Chondrocyte (in vitro differentiated cells): ENCODE measurements at regions not wholly inside any gene's neighbourhood (a gene's known extent, or its start where the extent isn't known, plus 50 kb on each side); places are given as distances from the start of the nearest gene placed in this dataset.

Experiments used
- DNase-seq: peaks from one replicate; pipeline ENCODE4 v3.0.0; 2021; ENCODE audit warnings: mixed read lengths, low spot score
- H3K27ac Mint-ChIP-seq: one replicate; pipeline ENCODE4 v1.8.0; 2021; ENCODE audit warnings: mild to moderate bottlenecking, moderate library complexity, mixed read lengths; ENCODE audit not compliant: unreplicated experiment
- H3K27me3 Mint-ChIP-seq: 2 replicates; pipeline ENCODE4 v1.8.0; 2021; ENCODE audit warnings: low read depth, mixed read lengths
- H3K36me3 Mint-ChIP-seq: 2 replicates; pipeline ENCODE4 v1.8.0; 2021; ENCODE audit warnings: low read depth, mixed read lengths
- H3K4me1 Mint-ChIP-seq: 2 replicates; pipeline ENCODE4 v1.8.0; 2021; ENCODE audit warnings: low read depth, mild to moderate bottlenecking, mixed read lengths
- H3K4me3 Mint-ChIP-seq: one replicate; pipeline ENCODE4 v1.8.0; 2021; ENCODE audit warnings: mild to moderate bottlenecking, moderate library complexity, mixed read lengths; ENCODE audit not compliant: unreplicated experiment
- H3K9me3 Mint-ChIP-seq: 2 replicates; pipeline ENCODE4 v1.8.0; 2021; ENCODE audit warnings: low read depth, mixed read lengths
- TF ChIP-seq, protein P1 (sequence below): fragments of 200-600 bp; sonication (generic); IDR thresholded peaks from 2 replicates; pipeline ENCODE4 v1.5.0; 2021; ENCODE audit warnings: antibody characterized with exemption, mild to moderate bottlenecking, moderate library complexity

DNA sequence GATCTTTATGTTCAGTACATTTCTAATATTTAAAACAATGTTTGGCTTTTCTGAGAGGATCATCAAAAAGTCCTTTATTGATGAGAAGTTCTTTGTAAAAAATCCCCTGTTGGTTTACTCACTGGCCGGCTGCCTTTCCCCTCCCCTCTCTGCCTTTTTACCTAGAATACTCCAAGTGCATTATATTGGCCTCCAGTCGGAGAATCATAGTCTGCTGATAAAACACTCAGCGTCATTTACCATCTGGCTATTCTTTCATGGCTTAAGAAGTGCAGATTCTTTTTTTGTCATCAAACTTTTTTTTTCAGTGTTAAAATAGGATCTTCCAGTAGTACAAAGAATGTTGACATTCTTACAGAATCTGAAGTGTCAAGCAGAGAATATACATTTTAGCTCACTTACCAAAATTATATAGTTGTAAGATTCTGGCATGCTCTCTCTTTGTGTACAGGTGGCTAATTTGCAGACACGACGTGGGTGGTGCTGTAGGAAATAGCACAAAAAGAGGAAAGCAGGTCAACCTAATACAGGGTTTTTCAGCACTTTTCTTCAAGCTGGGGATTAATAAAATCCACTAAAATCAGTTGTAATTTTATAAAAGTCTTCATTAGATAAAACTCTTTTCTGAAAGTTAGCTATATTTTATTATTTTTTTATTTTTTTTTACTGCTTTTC is 731.8 kb downstream of the KCTD8 start:
- Mint-ChIP-seq H3K36me3 (no peaks in the 10 kb centered on the region), H3K27me3 (peaks cover 3% of the 10 kb centered on the region), H3K9me3 (no peaks in the 10 kb centered on the region), H3K27ac (no peak overlapping the region), H3K4me3 (no peak overlapping the region), H3K4me1 (no peaks in the 10 kb centered on the region)
- no peak for DNase-seq
- TF ChIP-seq, protein P1, sequence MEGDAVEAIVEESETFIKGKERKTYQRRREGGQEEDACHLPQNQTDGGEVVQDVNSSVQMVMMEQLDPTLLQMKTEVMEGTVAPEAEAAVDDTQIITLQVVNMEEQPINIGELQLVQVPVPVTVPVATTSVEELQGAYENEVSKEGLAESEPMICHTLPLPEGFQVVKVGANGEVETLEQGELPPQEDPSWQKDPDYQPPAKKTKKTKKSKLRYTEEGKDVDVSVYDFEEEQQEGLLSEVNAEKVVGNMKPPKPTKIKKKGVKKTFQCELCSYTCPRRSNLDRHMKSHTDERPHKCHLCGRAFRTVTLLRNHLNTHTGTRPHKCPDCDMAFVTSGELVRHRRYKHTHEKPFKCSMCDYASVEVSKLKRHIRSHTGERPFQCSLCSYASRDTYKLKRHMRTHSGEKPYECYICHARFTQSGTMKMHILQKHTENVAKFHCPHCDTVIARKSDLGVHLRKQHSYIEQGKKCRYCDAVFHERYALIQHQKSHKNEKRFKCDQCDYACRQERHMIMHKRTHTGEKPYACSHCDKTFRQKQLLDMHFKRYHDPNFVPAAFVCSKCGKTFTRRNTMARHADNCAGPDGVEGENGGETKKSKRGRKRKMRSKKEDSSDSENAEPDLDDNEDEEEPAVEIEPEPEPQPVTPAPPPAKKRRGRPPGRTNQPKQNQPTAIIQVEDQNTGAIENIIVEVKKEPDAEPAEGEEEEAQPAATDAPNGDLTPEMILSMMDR, result no peak

DNA sequence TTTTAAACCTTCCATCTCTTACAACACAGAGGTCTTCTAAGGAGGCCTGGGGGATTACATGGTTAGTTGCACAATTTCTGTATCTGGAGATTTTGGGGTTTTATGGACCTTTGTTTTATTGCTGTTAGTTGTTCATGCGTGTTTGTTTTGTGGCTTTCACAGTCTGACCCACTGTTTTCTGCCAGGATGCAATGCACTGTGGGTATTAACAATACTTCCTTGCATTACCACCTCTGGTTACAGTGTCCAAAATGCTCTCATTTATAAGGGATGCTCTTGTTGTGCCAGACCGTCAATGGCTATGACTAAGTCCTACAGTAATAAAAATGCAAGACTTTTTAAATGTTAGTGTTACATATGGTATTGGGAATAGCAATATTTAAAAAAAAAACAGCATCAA is 730.2 kb downstream of the KCTD8 start:
- DNase-seq, result no peak
- Mint-ChIP-seq H3K36me3 (no peaks in the 10 kb centered on the region), H3K4me1 (no peaks in the 10 kb centered on the region), H3K27me3 (no peaks in the 10 kb centered on the region), H3K27ac (no peak overlapping the region), H3K9me3 (no peaks in the 10 kb centered on the region), H3K4me3 (no peak overlapping the region)
- TF ChIP-seq, protein P1, result no peak

DNA sequence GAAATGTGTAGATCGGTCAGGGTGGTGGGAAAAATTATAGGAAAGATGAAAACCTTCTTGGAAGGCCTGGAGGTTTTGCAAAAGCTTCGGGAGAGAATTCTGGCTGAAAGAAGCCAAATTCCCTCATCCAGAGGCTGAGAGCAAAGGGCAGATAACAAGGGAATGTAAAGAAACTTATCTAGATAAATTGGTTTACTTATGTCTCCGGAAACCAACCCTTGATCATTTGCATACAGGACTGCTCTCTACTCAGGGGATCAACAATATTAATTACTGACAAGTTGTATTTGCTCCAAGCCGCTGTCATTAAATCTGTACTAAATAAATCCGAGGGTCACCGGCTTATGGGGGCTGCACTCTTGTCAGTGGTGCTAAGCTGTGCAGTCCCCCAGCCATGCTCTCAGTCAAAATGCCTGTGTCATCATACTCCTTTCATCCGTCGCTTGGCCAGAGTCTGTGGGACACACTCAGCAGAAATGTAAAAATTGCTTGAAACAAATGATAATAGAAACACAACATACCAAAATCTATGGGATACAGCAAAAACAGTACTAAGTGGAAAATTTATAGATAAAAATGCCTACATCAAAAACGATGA is 715.7 kb downstream of the KCTD8 start:
- no peak for DNase-seq
- no peak overlapping the region for H3K4me3 Mint-ChIP-seq
- TF ChIP-seq, protein P1, result no peak
- H3K36me3 Mint-ChIP-seq, result no peaks in the 10 kb centered on the region
- H3K9me3 Mint-ChIP-seq, result peaks cover 12% of the 10 kb centered on the region
- no peaks in the 10 kb centered on the region for H3K27me3 Mint-ChIP-seq
- no peaks in the 10 kb centered on the region for H3K4me1 Mint-ChIP-seq
- no peak overlapping the region for H3K27ac Mint-ChIP-seq

DNA sequence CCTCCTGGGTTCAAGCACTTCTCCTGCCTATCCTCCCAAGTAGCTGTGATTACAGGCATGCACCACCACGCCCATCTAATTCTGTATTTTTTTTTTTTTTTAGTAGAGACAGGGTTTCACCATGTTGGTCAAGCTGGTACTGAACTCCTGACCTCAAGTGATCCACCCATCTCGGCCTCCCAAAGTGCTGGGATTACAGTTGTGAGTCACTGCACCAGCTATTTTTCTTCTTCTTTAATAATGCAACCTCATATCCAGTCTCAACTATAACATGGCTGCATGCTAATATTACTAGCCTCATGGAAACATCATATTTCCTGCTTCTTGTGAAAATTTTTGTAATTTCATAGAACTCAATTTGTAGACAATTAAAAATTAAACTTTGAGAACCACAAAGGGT is 706.5 kb downstream of the KCTD8 start:
- H3K9me3 Mint-ChIP-seq, result peaks cover 6% of the 10 kb centered on the region
- TF ChIP-seq, protein P1, result no peak
- H3K36me3 Mint-ChIP-seq, result no peaks in the 10 kb centered on the region
- H3K27me3 Mint-ChIP-seq, result no peaks in the 10 kb centered on the region
- H3K27ac Mint-ChIP-seq, result no peak overlapping the region
- DNase-seq, result no peak
- no peaks in the 10 kb centered on the region for H3K4me1 Mint-ChIP-seq
- H3K4me3 Mint-ChIP-seq, result no peak overlapping the region

DNA sequence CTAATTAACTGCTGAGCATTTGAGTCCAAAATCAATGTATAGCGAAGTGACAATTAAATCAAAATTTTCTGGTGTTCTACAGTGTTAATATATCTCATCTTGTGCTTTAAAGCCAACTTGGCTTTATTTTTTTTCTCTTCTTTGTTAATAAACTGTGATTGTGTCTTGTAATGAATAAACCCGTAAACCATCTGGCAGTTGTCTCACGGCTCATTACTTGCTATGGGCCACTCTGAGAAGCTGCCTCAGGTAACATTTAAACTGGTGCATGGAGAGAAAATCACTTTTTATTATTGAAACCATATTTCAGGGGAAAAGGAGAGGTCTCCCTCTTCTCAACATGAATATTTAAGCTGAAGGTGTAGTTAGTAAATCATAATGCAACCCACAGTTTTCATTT is 694.0 kb downstream of the KCTD8 start:
- no peaks in the 10 kb centered on the region for H3K36me3 Mint-ChIP-seq
- H3K27me3 Mint-ChIP-seq, result no peaks in the 10 kb centered on the region
- H3K27ac Mint-ChIP-seq, result no peak overlapping the region
- no peaks in the 10 kb centered on the region for H3K9me3 Mint-ChIP-seq
- TF ChIP-seq, protein P1, result no peak
- H3K4me1 Mint-ChIP-seq, result no peaks in the 10 kb centered on the region
- H3K4me3 Mint-ChIP-seq, result no peak overlapping the region
- no peak for DNase-seq
